IMR-90 (cell line): ENCODE measurements at regions not wholly inside any gene's neighbourhood (a gene's known extent, or its start where the extent isn't known, plus 50 kb on each side); places are given as distances from the start of the nearest gene placed in this dataset.

Source experiments
- ATAC-seq: fragments of 200-7000 bp; cut with Tn5 transposase; 2 replicates; pipeline ENCODE4 v1.9.1; 2020; ENCODE audit warnings: low read depth, mild to moderate bottlenecking, moderate library complexity
- BruUV-seq: library from RNA; stranded (reverse); fragments of 400-500 nt; replicated peaks from 2 replicates; lab custom pipeline; 2021; lab: Mats Ljungman, UMichigan
- CTCF ChIA-PET: fragments of 300-600 bp; formaldehyde crosslinking; extraction: SDS; loops from one replicate; lab custom pipeline; 2021; ENCODE audit warnings: antibody characterized with exemption; lab: Yijun Ruan, JAX
- POLR2A ChIA-PET: fragments of 300-600 bp; sonication (Branson Sonifier 250); formaldehyde crosslinking; loops from one replicate; lab custom pipeline; 2022; ENCODE audit warnings: antibody characterized with exemption; ENCODE audit not compliant: unreplicated experiment; lab: Charles Lee
- DNase-seq: peaks from one replicate; pipeline ENCODE4 v3.0.0; 2013
- H2AFZ ChIP-seq: replicated peaks from 2 replicates; pipeline ENCODE3; 2013; ENCODE audit warnings: low read length, mild to moderate bottlenecking; ENCODE audit not compliant: poor library complexity
- H2AK5ac ChIP-seq: 2 replicates; pipeline ENCODE4 v1.6.1; 2013; ENCODE audit warnings: low read depth, low read length, inconsistent platforms
- H2AK9ac ChIP-seq: replicated peaks from 2 replicates; pipeline ENCODE3; 2013; ENCODE audit warnings: mild to moderate bottlenecking, low read depth, low read length, moderate library complexity; ENCODE audit not compliant: poor library complexity
- H2BK120ac ChIP-seq: 2 replicates; pipeline ENCODE4 v1.6.1; 2013; ENCODE audit warnings: low read depth, low read length, inconsistent platforms
- H2BK15ac ChIP-seq: 3 replicates; pipeline ENCODE4 v1.6.1; 2013; ENCODE audit warnings: low read depth, low read length, inconsistent platforms
- H2BK20ac ChIP-seq: 2 replicates; pipeline ENCODE4 v1.6.1; 2013; ENCODE audit warnings: low read depth, mild to moderate bottlenecking, inconsistent platforms, low read length, moderate library complexity
- H2BK5ac ChIP-seq: 2 replicates; pipeline ENCODE4 v1.6.1; 2013; ENCODE audit warnings: mild to moderate bottlenecking, low read depth, low read length, inconsistent platforms; ENCODE audit not compliant: poor library complexity, severe bottlenecking
- H3K14ac ChIP-seq: replicated peaks from 2 replicates; pipeline ENCODE4 v1.6.1; 2013; ENCODE audit warnings: low read depth, low read length, inconsistent platforms
- H3K18ac ChIP-seq: 2 replicates; pipeline ENCODE4 v1.6.1; 2013; ENCODE audit warnings: low read depth, low read length, control low read depth
- H3K23ac ChIP-seq: 2 replicates; pipeline ENCODE4 v1.6.1; 2013; ENCODE audit warnings: low read depth, low read length, inconsistent platforms
- H3K27ac ChIP-seq: 2 replicates; pipeline ENCODE4 v1.5.1; 2013; ENCODE audit warnings: mild to moderate bottlenecking, control low read depth, low read length; ENCODE audit not compliant: insufficient read depth
- H3K27me3 ChIP-seq: 2 replicates; pipeline ENCODE4 v1.6.1; 2013; ENCODE audit warnings: low read length; ENCODE audit not compliant: control insufficient read depth, insufficient read depth
- H3K36me3 ChIP-seq: 2 replicates; pipeline ENCODE4 v1.6.1; 2013; ENCODE audit warnings: low read length, mixed read lengths; ENCODE audit not compliant: control insufficient read depth, insufficient read depth
- H3K4ac ChIP-seq: 2 replicates; pipeline ENCODE4 v1.6.1; 2013; ENCODE audit warnings: low read depth, low read length, inconsistent platforms
- H3K4me1 ChIP-seq: 2 replicates; pipeline ENCODE4 v1.6.1; 2013; ENCODE audit warnings: low read length, mixed read lengths; ENCODE audit not compliant: control insufficient read depth, insufficient read depth
- H3K4me2 ChIP-seq: 2 replicates; pipeline ENCODE4 v1.6.1; 2013; ENCODE audit warnings: low read depth, mild to moderate bottlenecking, control low read depth, low read length, moderate library complexity
- H3K4me3 ChIP-seq: 2 replicates; pipeline ENCODE4 v1.5.1; 2013; ENCODE audit warnings: low read depth, mild to moderate bottlenecking, control low read depth, low read length, moderate library complexity; ENCODE audit not compliant: insufficient read depth
- H3K56ac ChIP-seq: 2 replicates; pipeline ENCODE4 v1.6.1; 2013; ENCODE audit warnings: low read length, inconsistent platforms; ENCODE audit not compliant: insufficient read depth; ENCODE audit errors: extremely low read depth
- H3K79me1 ChIP-seq, 2 experiments: 2 replicates each; pipeline ENCODE4 v1.6.1; 2013; ENCODE audit warnings: low read length in 2 of 2, inconsistent platforms in 1 of 2, low read depth in 1 of 2
- H3K9ac ChIP-seq: 2 replicates; pipeline ENCODE4 v1.6.1; 2013; ENCODE audit warnings: low read depth, low read length, control low read depth
- H3K9me1 ChIP-seq: 2 replicates; pipeline ENCODE4 v1.6.1; 2013; ENCODE audit warnings: low read length, inconsistent platforms; ENCODE audit not compliant: insufficient read depth
- H3K9me3 ChIP-seq: 2 replicates; pipeline ENCODE4 v1.6.1; 2013; ENCODE audit warnings: low read length; ENCODE audit not compliant: control insufficient read depth, insufficient read depth
- H4K20me1 ChIP-seq: 2 replicates; pipeline ENCODE4 v1.6.1; 2013; ENCODE audit warnings: low read length, inconsistent platforms; ENCODE audit not compliant: insufficient read depth
- H4K5ac ChIP-seq: 2 replicates; pipeline ENCODE4 v1.6.1; 2013; ENCODE audit warnings: mild to moderate bottlenecking, low read depth, low read length, control low read depth
- H4K8ac ChIP-seq, 2 experiments: 2 replicates each; pipeline ENCODE4 v1.6.1; 2013; ENCODE audit warnings: low read depth in 2 of 2, low read length in 2 of 2, control low read depth in 1 of 2, inconsistent platforms in 1 of 2
- H4K91ac ChIP-seq: 2 replicates; pipeline ENCODE4 v1.6.1; 2013; ENCODE audit warnings: low read depth, low read length, inconsistent platforms; ENCODE audit not compliant: insufficient read depth
- RCOR1 ChIP-seq: IDR thresholded peaks from 2 replicates; pipeline ENCODE4 v1.6.1; 2012; ENCODE audit warnings: mild to moderate bottlenecking, low read length, improper control_type of control experiment; ENCODE audit not compliant: insufficient replicate concordance
- WGBS, 2 experiments: methylation state at CpG; one replicate each; pipeline versions ENCODE4 v1.1.5 to v1.1.7; 2013; ENCODE audit warnings: missing lambda C conversion rate in 2 of 2; ENCODE audit not compliant: insufficient read length in 1 of 2; ENCODE audit errors: extremely low coverage in 2 of 2; 5-methylcytosine and 5-hydroxymethylcytosine counted together
- dilution Hi-C: fragments of 300-500 bp; cut with HindIII; formaldehyde crosslinking; loops from one replicate; pipeline ENCODE4 v1.14.3; 2018; ENCODE audit warnings: low sequenced_read_pairs; ENCODE audit not compliant: unreplicated experiment
- in situ Hi-C: fragments of 300-500 bp; cut with MboI; formaldehyde crosslinking; loops from 3 replicates; pipeline ENCODE4 v1.14.3; 2019; ENCODE audit warnings: low sequenced_read_pairs, inconsistent platforms, mixed read lengths
- intact Hi-C: fragments of 100-400 bp; cut with micrococcal nuclease; formaldehyde crosslinking; loops from 2 replicates; pipeline ENCODE4 v1.10.0; 2022

DNA sequence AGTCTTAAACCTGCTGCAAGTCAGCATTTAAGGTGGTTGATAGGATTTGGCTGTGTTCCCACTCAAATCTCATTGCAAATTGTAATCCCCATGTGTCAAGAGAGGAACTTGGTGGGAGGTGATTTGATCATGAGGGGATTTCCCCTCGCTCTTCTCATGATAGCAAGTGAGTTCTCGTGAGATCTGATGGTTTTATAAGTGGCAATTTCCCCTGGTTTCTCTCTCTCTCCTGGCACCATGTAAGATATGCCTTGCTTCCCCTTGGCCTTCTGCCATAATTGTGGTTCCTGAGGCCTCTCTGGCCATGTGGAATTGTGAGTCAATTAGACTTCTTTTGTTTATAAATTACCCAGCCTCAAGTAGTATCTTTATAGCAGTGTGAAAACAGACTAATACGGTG lies 84.3 kb upstream of the SMC2 start:
- DNase-seq (no peak), ATAC-seq (no peak)
- Histone ChIP-seq H4K8ac (no peak overlapping the region), H3K36me3 (no peaks in the 10 kb centered on the region), H3K23ac (no peak overlapping the region), H3K79me1 (no peaks in the 10 kb centered on the region), H3K27ac (no peak overlapping the region), H3K18ac (no peak overlapping the region), H3K9me1 (no peaks in the 10 kb centered on the region), H2BK15ac (no peak overlapping the region), H2AFZ (no peak overlapping the region), H3K56ac (no peak overlapping the region), H4K20me1 (no peaks in the 10 kb centered on the region), H3K27me3 (no peaks in the 10 kb centered on the region), H2BK20ac (no peak overlapping the region), H2BK120ac (no peak overlapping the region), H3K14ac (no peak overlapping the region), H3K9me3 (no peaks in the 10 kb centered on the region), H2AK9ac (no peak overlapping the region), H4K5ac (no peak overlapping the region), H3K4me2 (no peak overlapping the region), H3K4ac (no peak overlapping the region), H2AK5ac (no peak overlapping the region), H3K9ac (no peak overlapping the region), H3K4me1 (no peaks in the 10 kb centered on the region), H3K4me3 (no peak overlapping the region), H2BK5ac (no peak overlapping the region), H4K91ac (no peak overlapping the region)
- in situ Hi-C loops: no loop called here
- intact Hi-C loops: no loop called here
- POLR2A ChIA-PET: no interaction called here
- CTCF ChIA-PET: no interaction called here
- dilution Hi-C loops: no loop called here
- no peak for TF ChIP-seq RCOR1
- no CpG with 5 or more reads among the region's 3 CpGs for WGBS, 2 experiments
- BruUV-seq: no TSS peak
